Esophagus (tissue), 2 donors: ENCODE measurements at regions not wholly inside any gene's neighbourhood (a gene's known extent, or its start where the extent isn't known, plus 50 kb on each side); places are given as distances from the start of the nearest gene placed in this dataset.
"Not testable (repeated sequence)": the region's sequence is repeated elsewhere in the genome, so short reads cannot be mapped to it uniquely, and the experiment has no call there.

ENCODE experiments used
- H3K27ac ChIP-seq, 2 donors: one replicate each; pipeline ENCODE4 v1.5.1; 2013; ENCODE audit warnings: low read depth in 2 of 2, mild to moderate bottlenecking in 2 of 2, inconsistent platforms in 1 of 2, low read length in 1 of 2, moderate library complexity in 1 of 2
- H3K27me3 ChIP-seq, 2 donors: one replicate each; pipeline ENCODE4 v1.6.1; 2013; ENCODE audit warnings: low read length in 2 of 2, control low read depth in 1 of 2, mild to moderate bottlenecking in 1 of 2; ENCODE audit not compliant: insufficient read depth in 2 of 2, control insufficient read depth in 1 of 2
- H3K36me3 ChIP-seq, 2 donors: one replicate each; pipeline ENCODE4 v1.6.1; 2013; ENCODE audit warnings: low read length in 1 of 2; ENCODE audit not compliant: control insufficient read depth in 2 of 2, insufficient read depth in 2 of 2
- H3K4me1 ChIP-seq, 2 donors: one replicate each; pipeline ENCODE4 v1.6.1; 2013; ENCODE audit warnings: low read length in 1 of 2; ENCODE audit not compliant: control insufficient read depth in 2 of 2, insufficient read depth in 2 of 2
- H3K4me3 ChIP-seq, 2 donors: one replicate each; pipeline ENCODE4 v1.5.1; 2013; ENCODE audit warnings: low read length in 2 of 2, mild to moderate bottlenecking in 2 of 2, low read depth in 1 of 2, moderate library complexity in 1 of 2
- H3K9me3 ChIP-seq, 2 donors: one replicate each; pipeline ENCODE4 v1.6.1; 2013; ENCODE audit warnings: mild to moderate bottlenecking in 2 of 2, low read depth in 1 of 2, low read length in 1 of 2, moderate library complexity in 1 of 2; ENCODE audit not compliant: control insufficient read depth in 2 of 2, insufficient read depth in 1 of 2
- WGBS, 2 donors: extraction: QIAGEN DNeasy Blood & Tissue Kit; methylation state at CpG; one replicate each; pipeline ENCODE4 v1.1.7; 2013; 5-methylcytosine and 5-hydroxymethylcytosine counted together
- donor health status: healthy with polysubstance abuse.
- donor health status: Bipolar disorder and iron deficiency.

- no peak overlapping the region for H3K27ac ChIP-seq
- H3K9me3 ChIP-seq, result no peaks in the 10 kb centered on the region
- H3K4me1 ChIP-seq, result peaks cover 2 to 6% of the 10 kb centered on the region in 2 donors
- 93 to 94% methylated on average over 40 to 47 of the region's 47 CpGs for WGBS, 2 donors
- H3K4me3 ChIP-seq, result no peak overlapping the region
- H3K27me3 ChIP-seq, result no peaks in the 10 kb centered on the region
- H3K36me3 ChIP-seq, result no peaks in the 10 kb centered on the region
Measured at GRCh38 chr6:33892581-33893346, 89.0 kb upstream of the MLN start.

- H3K27ac ChIP-seq, result no peak overlapping the region
- H3K4me3 ChIP-seq, result no peak overlapping the region
- no peaks in the 10 kb centered on the region for H3K27me3 ChIP-seq
- H3K4me1 ChIP-seq, result peaks cover 6 to 10% of the 10 kb centered on the region in 2 donors
- H3K36me3 ChIP-seq, result no peaks in the 10 kb centered on the region
- no peaks in the 10 kb centered on the region for H3K9me3 ChIP-seq
- WGBS, 2 donors, result 73 to 79% methylated on average over 9 of the region's 9 CpGs
Measured at GRCh38 chr6:33888664-33889200, 84.9 kb upstream of the MLN start.

GRCh38 chr6:33888183-33888582 is 84.4 kb upstream of the MLN start:
- Histone ChIP-seq H3K36me3 (no peaks in the 10 kb centered on the region), H3K27me3 (no peaks in the 10 kb centered on the region), H3K27ac (no peak overlapping the region), H3K9me3 (no peaks in the 10 kb centered on the region), H3K4me1 (peaks cover 6 to 10% of the 10 kb centered on the region in 2 donors), H3K4me3 (no peak overlapping the region)
- WGBS, 2 donors, result 80 to 84% methylated on average over 10 of the region's 10 CpGs

GRCh38 chr6:33886673-33887144 is 82.9 kb upstream of the MLN start:
- Histone ChIP-seq H3K4me3 (no peak overlapping the region), H3K36me3 (no peaks in the 10 kb centered on the region), H3K9me3 (no peaks in the 10 kb centered on the region), H3K27ac (no peak overlapping the region), H3K27me3 (no peaks in the 10 kb centered on the region), H3K4me1 (peaks cover 4 to 13% of the 10 kb centered on the region in 2 donors)
- WGBS, 2 donors, result 37 to 40% methylated on average over 11 of the region's 11 CpGs

- Histone ChIP-seq H3K36me3 (no peaks in the 10 kb centered on the region), H3K9me3 (no peaks in the 10 kb centered on the region), H3K4me3 (no peak overlapping the region), H3K27me3 (no peaks in the 10 kb centered on the region), H3K27ac (no peak overlapping the region), H3K4me1 (peaks cover 4 to 13% of the 10 kb centered on the region in 2 donors)
- WGBS, 2 donors, result 44 to 61% methylated on average over 5 of the region's 5 CpGs
Measured at GRCh38 chr6:33885132-33886057, 81.6 kb upstream of the MLN start.

- not testable (repeated sequence) for H3K36me3 ChIP-seq, H3K27ac ChIP-seq, H3K4me3 ChIP-seq, H3K9me3 ChIP-seq, H3K27me3 ChIP-seq
- peaks cover 4 to 13% of the 10 kb centered on the region in 2 donors for H3K4me1 ChIP-seq
- WGBS, 2 donors, result 60 to 67% methylated on average over 4 of the region's 4 CpGs
Measured at GRCh38 chr6:33883621-33884020, 79.8 kb upstream of the MLN start.

GRCh38 chr6:33882154-33882553 is 78.4 kb upstream of the MLN start:
- Histone ChIP-seq H3K9me3 (no peaks in the 10 kb centered on the region), H3K4me3 (no peak overlapping the region), H3K4me1 (peaks cover 4 to 13% of the 10 kb centered on the region in 2 donors), H3K27ac (no peak overlapping the region), H3K27me3 (no peaks in the 10 kb centered on the region), H3K36me3 (no peaks in the 10 kb centered on the region)
- WGBS, 2 donors, result 47 to 53% methylated on average over 8 of the region's 8 CpGs

- 78 to 83% methylated on average over 12 of the region's 12 CpGs for WGBS, 2 donors
- Histone ChIP-seq H3K27ac (no peak overlapping the region), H3K9me3 (no peaks in the 10 kb centered on the region), H3K4me1 (peaks cover 4 to 13% of the 10 kb centered on the region in 2 donors), H3K36me3 (no peaks in the 10 kb centered on the region), H3K4me3 (no peak overlapping the region), H3K27me3 (no peaks in the 10 kb centered on the region)
Measured at GRCh38 chr6:33880766-33881165, 77.0 kb upstream of the MLN start.

- Histone ChIP-seq H3K9me3 (no peaks in the 10 kb centered on the region), H3K4me1 (peaks cover 0 to 7% of the 10 kb centered on the region in 2 donors), H3K27ac (no peak overlapping the region), H3K27me3 (no peaks in the 10 kb centered on the region), H3K4me3 (no peak overlapping the region), H3K36me3 (no peaks in the 10 kb centered on the region)
- 81 to 83% methylated on average over 10 of the region's 10 CpGs for WGBS, 2 donors
Measured at GRCh38 chr6:33880104-33880678, 76.4 kb upstream of the MLN start.
